ENCODE measurements at regions not wholly inside any gene's neighbourhood (a gene's known extent, or its start where the extent isn't known, plus 50 kb on each side); places are given as distances from the start of the nearest gene placed in this dataset.

GRCh38 chr18:45163871-45164270, 451.4 kb upstream of the SLC14A2 start:
- DNase-seq (ENCODE audit: low read depth, low spot score) (no peak), ATAC-seq (no peak), FAIRE-seq (no peak)
- Histone ChIP-seq H3K79me2 (ENCODE audit: control insufficient read depth, insufficient read depth, low read length) (no peaks in the 10 kb centered on the region), H3K4me1 (ENCODE audit: control insufficient read depth, insufficient read depth, low read length) (0 out of 2 replicates have a peak, but pooled peaks cover 4% of the 10 kb centered on the region), H3K36me3 (ENCODE audit: control insufficient read depth in 2 of 2, insufficient read depth in 2 of 2, low read length in 1 of 2) (no peaks in the 10 kb centered on the region), H3K27me3 (replicated peaks in 1 of 2; ENCODE audit: control insufficient read depth in 2 of 2, insufficient read depth in 2 of 2, low read length in 1 of 2) (no peaks in the 10 kb centered on the region), H4K20me1 (ENCODE audit: control insufficient read depth, insufficient read depth) (no peaks in the 10 kb centered on the region), H3K27ac (ENCODE audit: control insufficient read depth, insufficient read depth) (no peak overlapping the region), H3K4me2 (ENCODE audit: control insufficient read depth, insufficient read depth) (no peak overlapping the region), H2AFZ (ENCODE audit: control insufficient read depth, low read depth, low read length) (no peak overlapping the region), H3K9ac (ENCODE audit: control insufficient read depth, insufficient read depth, low read length) (no peak overlapping the region), H3K4me3 (no peak overlapping the region), H3K9me3 (replicated peaks; ENCODE audit: control insufficient read depth, insufficient read depth, low read length) (no peaks in the 10 kb centered on the region)
- POLR2A ChIA-PET: no interaction called here
- SMC1A ChIA-PET (ENCODE audit: uncharacterized antibody, unreplicated experiment): interaction anchor here (0.6 to 2.1 kb wide), 10 partner anchors 8 to 251 kb away, joined by 3 to 8 read pairs (median 3); no protein-coding TSS in a partner anchor
- no TSS peak for BruUV-seq (replicated peaks)
- RAD21 ChIA-PET (ENCODE audit: unreplicated experiment): interaction anchor here (0.7 to 1.2 kb wide), 2 partner anchors 28 to 34 kb away, joined by 3 read pairs; no protein-coding TSS in a partner anchor
- CTCF ChIA-PET: interaction anchor here (0.9 kb wide), 1 partner anchor 748 kb away, joined by 3 read pairs; no protein-coding TSS in a partner anchor
- in situ Hi-C loops (cut with MboI) (no loop called here), intact Hi-C loops (cut with micrococcal nuclease; ENCODE audit: unreplicated experiment) (no loop called here)
- 69% methylated on average over 2 of the region's 2 CpGs for WGBS (ENCODE audit: insufficient coverage, insufficient replicate concordance, low lambda C conversion rate, missing lambda C conversion rate)
- no peak for TF ChIP-seq KLF5 (IDR thresholded peaks at IDR 0.05; ENCODE audit: partially characterized antibody)
- TF ChIP-seq CHD1 (IDR thresholded peaks at IDR 0.05; ENCODE audit: low read depth, low read length): no peak
- no peak for TF ChIP-seq DPF2 (IDR thresholded peaks at IDR 0.05)
- no peak for TF ChIP-seq ZBTB33 (IDR thresholded peaks at IDR 0.05)
- TF ChIP-seq SPI1 (IDR thresholded peaks at IDR 0.05; ENCODE audit: borderline replicate concordance, insufficient read depth, low read depth, low read length): no peak
- TF ChIP-seq BHLHE40 (IDR thresholded peaks at IDR 0.05; ENCODE audit: borderline replicate concordance in 1 of 2, low read depth in 2 of 2, low read length in 1 of 2): no peak
- no peak for TF ChIP-seq IKZF1 (conservative IDR thresholded peaks at IDR 0.05)
- TF ChIP-seq MYB (IDR thresholded peaks at IDR 0.05; ENCODE audit: borderline replicate concordance, low read depth, low read length): no peak
- TF ChIP-seq ELK1 (IDR thresholded peaks at IDR 0.05; ENCODE audit: low read depth, low read length): no peak
- no peak for TF ChIP-seq CREM (IDR thresholded peaks at IDR 0.05; ENCODE audit: low read depth)
- TF ChIP-seq MAX (IDR thresholded peaks at IDR 0.05; ENCODE audit: low read depth, low read length): no peak

Measured in GM12878 (cell line).